K562 (cell line): ENCODE measurements at regions not wholly inside any gene's neighbourhood (a gene's known extent, or its start where the extent isn't known, plus 50 kb on each side); places are given as distances from the start of the nearest gene placed in this dataset.

Experiments used
- ARHGAP35 ChIP-seq: fragments of 450-650 bp; IDR thresholded peaks from 2 replicates; pipeline ENCODE4 v1.6.1; 2018; ENCODE audit not compliant: partially characterized antibody
- DPF2 ChIP-seq: fragments of 450-650 bp; IDR thresholded peaks from 2 replicates; pipeline ENCODE4 v1.6.1; 2016
- ESRRA ChIP-seq: fragments of 450-650 bp; IDR thresholded peaks from 2 replicates; pipeline ENCODE4 v1.6.1; 2014; ENCODE audit warnings: low read depth, mild to moderate bottlenecking, moderate library complexity, borderline replicate concordance
- ETV6 ChIP-seq, 3 experiments: fragments of 150-350 bp in 1 of 3; sonication (generic) in 1 of 3; formaldehyde crosslinking in 1 of 3; IDR thresholded peaks; 2 replicates each; pipeline versions ENCODE4 v1.6.1 to v1.8.0; 2014 to 2022; ENCODE audit warnings: borderline replicate concordance in 2 of 3, low read depth in 2 of 3, antibody characterized with exemption in 1 of 3, low read length in 1 of 3, mild to moderate bottlenecking in 1 of 3, missing genetic modification reagents in 1 of 3
- FIP1L1 ChIP-seq: fragments of 200-400 bp; formaldehyde crosslinking; IDR thresholded peaks from 2 replicates; pipeline ENCODE4 v1.6.1; 2018; ENCODE audit warnings: mild to moderate bottlenecking, low read depth, low read length; ENCODE audit not compliant: poor library complexity, severe bottlenecking
- HDGF ChIP-seq: fragments of 450-650 bp; IDR thresholded peaks from 2 replicates; pipeline ENCODE4 v1.6.1; 2016
- JUN ChIP-seq, 2 experiments: sonication (generic) in 1 of 2; formaldehyde crosslinking in 1 of 2; IDR thresholded peaks; 2 replicates each; pipeline versions ENCODE4 v1.6.1 to v1.8.0; 2012 to 2022; ENCODE audit warnings: borderline replicate concordance in 2 of 2, mild to moderate bottlenecking in 2 of 2, improper control_type of control experiment in 1 of 2, low read depth in 1 of 2, low read length in 1 of 2, missing genetic modification reagents in 1 of 2
- TBP ChIP-seq: optimal IDR thresholded peaks from 2 replicates; pipeline ENCODE3; 2011; ENCODE audit warnings: low read depth, low read length, improper control_type of control experiment
- TF ChIP-seq, protein P1 (sequence below), 2 experiments: fragments of 450-650 bp in 1 of 2; sonication (generic) in 1 of 2; formaldehyde crosslinking in 1 of 2; IDR thresholded peaks in 1 of 2; conservative IDR thresholded peaks in 1 of 2; 2 replicates each; pipeline versions ENCODE4 v1.6.1 to v1.8.1; 2016 to 2023; ENCODE audit warnings: mild to moderate bottlenecking in 2 of 2, moderate library complexity in 2 of 2, inconsistent platforms in 1 of 2, missing genetic modification reagents in 1 of 2
- TF ChIP-seq, protein P2 (sequence below): fragments of 450-650 bp; IDR thresholded peaks from 2 replicates; pipeline ENCODE4 v1.6.1; 2018; ENCODE audit not compliant: partially characterized antibody
- TF ChIP-seq, protein P3 (sequence below): fragments of 250-450 bp; sonication (Bioruptor Pico); IDR thresholded peaks from 2 replicates; pipeline ENCODE4 v1.4.0; 2020; ENCODE audit warnings: mild to moderate bottlenecking, moderate library complexity
- TF ChIP-seq, protein P4 (sequence below), 2 experiments: fragments of 450-650 bp in 1 of 2; IDR thresholded peaks; 2 replicates each; pipeline ENCODE4 v1.6.1; 2011 to 2017; ENCODE audit warnings: low read depth in 2 of 2, antibody characterized with exemption in 1 of 2, borderline replicate concordance in 1 of 2, low read length in 1 of 2, mild to moderate bottlenecking in 1 of 2, mixed read lengths in 1 of 2; ENCODE audit not compliant: control insufficient read depth in 1 of 2
- TF ChIP-seq, protein P5 (sequence below): fragments of 250-450 bp; sonication (Bioruptor Pico); IDR thresholded peaks from 2 replicates; pipeline ENCODE4 v1.5.0; 2020; ENCODE audit warnings: mild to moderate bottlenecking

DNA sequence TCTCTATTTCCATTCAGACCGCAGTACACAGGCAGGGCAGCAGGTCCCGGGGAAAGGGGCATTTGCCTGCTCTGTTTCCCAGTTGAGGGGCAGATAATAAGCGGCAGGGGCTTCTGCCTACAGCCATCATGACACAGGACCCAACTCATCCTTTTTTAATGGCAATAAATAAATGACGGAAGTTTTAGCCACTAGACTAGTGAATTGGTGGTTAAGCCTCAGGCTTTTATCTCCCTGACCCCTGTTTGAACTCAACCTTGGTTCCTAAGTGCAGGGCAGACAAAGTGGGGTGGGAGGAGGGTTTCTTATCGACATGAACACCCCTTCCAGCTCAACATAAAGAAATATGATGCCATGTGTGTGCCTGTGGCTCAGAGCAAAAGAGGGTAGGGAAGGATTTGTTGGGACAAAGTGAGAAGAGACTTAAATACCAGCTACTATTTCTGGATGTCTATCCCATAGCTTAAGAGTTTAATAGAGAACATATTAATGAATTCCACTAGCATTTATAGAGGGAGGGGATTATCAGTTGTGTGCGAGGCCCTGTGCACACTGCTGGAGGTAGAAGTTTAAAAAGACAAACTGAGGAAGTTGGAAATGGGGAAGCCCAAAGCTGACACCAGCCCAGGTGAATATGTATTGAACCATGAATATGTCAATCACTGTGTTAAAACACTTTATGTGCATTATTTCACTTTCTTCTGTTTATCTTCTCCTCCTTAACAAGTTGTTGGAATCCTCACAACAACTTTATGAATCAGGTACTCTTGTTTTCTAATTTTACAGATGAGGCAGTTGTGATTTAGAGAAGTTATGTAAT lies 939.4 kb downstream of the MCTP2 start (continued):
- TF ChIP-seq, protein P1, sequence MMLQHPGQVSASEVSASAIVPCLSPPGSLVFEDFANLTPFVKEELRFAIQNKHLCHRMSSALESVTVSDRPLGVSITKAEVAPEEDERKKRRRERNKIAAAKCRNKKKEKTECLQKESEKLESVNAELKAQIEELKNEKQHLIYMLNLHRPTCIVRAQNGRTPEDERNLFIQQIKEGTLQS (IDR thresholded peaks at IDR 0.05) = no peak; the same call in 1 of the 2 replicates
- TF ChIP-seq, protein P1 (CRISPR knock-in tag; conservative IDR thresholded peaks at IDR 0.05) = no peak
- TF ChIP-seq ESRRA (peak; percentile 67; the same call in 1 of the 2 replicates), TBP (no peak), ETV6 (IDR thresholded peaks at IDR 0.05; ENCODE audit: borderline replicate concordance in 1 of 2, low read depth in 2 of 2, low read length in 1 of 2) (peak in 1 of 2 experiments; percentile 56; a peak in 3 of 4 replicates), ETV6 (CRISPR knock-in tag; IDR thresholded peaks at IDR 0.05; ENCODE audit: borderline replicate concordance) (no peak), FIP1L1 (no peak), DPF2 (peak; percentile 95), JUN (IDR thresholded peaks at IDR 0.05; ENCODE audit: borderline replicate concordance, low read depth, low read length) (no peak), JUN (CRISPR knock-in tag; IDR thresholded peaks at IDR 0.05; ENCODE audit: borderline replicate concordance) (no peak), HDGF (no peak), ARHGAP35 (no peak)
- TF ChIP-seq, protein P2, sequence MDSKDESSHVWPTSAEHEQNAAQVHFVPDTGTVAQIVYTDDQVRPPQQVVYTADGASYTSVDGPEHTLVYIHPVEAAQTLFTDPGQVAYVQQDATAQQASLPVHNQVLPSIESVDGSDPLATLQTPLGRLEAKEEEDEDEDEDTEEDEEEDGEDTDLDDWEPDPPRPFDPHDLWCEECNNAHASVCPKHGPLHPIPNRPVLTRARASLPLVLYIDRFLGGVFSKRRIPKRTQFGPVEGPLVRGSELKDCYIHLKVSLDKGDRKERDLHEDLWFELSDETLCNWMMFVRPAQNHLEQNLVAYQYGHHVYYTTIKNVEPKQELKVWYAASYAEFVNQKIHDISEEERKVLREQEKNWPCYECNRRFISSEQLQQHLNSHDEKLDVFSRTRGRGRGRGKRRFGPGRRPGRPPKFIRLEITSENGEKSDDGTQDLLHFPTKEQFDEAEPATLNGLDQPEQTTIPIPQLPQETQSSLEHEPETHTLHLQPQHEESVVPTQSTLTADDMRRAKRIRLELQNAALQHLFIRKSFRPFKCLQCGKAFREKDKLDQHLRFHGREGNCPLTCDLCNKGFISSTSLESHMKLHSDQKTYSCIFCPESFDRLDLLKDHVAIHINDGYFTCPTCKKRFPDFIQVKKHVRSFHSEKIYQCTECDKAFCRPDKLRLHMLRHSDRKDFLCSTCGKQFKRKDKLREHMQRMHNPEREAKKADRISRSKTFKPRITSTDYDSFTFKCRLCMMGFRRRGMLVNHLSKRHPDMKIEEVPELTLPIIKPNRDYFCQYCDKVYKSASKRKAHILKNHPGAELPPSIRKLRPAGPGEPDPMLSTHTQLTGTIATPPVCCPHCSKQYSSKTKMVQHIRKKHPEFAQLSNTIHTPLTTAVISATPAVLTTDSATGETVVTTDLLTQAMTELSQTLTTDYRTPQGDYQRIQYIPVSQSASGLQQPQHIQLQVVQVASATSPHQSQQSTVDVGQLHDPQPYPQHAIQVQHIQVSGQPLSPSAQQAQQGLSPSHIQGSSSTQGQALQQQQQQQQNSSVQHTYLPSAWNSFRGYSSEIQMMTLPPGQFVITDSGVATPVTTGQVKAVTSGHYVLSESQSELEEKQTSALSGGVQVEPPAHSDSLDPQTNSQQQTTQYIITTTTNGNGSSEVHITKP = peak; percentile 46
- TF ChIP-seq, protein P3, sequence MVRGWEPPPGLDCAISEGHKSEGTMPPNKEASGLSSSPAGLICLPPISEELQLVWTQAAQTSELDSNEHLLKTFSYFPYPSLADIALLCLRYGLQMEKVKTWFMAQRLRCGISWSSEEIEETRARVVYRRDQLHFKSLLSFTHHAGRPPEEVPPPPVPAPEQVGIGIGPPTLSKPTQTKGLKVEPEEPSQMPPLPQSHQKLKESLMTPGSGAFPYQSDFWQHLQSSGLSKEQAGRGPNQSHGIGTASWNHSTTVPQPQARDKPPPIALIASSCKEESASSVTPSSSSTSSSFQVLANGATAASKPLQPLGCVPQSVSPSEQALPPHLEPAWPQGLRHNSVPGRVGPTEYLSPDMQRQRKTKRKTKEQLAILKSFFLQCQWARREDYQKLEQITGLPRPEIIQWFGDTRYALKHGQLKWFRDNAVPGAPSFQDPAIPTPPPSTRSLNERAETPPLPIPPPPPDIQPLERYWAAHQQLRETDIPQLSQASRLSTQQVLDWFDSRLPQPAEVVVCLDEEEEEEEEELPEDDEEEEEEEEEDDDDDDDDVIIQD (CRISPR knock-in tag) = no peak
- TF ChIP-seq, protein P4, sequence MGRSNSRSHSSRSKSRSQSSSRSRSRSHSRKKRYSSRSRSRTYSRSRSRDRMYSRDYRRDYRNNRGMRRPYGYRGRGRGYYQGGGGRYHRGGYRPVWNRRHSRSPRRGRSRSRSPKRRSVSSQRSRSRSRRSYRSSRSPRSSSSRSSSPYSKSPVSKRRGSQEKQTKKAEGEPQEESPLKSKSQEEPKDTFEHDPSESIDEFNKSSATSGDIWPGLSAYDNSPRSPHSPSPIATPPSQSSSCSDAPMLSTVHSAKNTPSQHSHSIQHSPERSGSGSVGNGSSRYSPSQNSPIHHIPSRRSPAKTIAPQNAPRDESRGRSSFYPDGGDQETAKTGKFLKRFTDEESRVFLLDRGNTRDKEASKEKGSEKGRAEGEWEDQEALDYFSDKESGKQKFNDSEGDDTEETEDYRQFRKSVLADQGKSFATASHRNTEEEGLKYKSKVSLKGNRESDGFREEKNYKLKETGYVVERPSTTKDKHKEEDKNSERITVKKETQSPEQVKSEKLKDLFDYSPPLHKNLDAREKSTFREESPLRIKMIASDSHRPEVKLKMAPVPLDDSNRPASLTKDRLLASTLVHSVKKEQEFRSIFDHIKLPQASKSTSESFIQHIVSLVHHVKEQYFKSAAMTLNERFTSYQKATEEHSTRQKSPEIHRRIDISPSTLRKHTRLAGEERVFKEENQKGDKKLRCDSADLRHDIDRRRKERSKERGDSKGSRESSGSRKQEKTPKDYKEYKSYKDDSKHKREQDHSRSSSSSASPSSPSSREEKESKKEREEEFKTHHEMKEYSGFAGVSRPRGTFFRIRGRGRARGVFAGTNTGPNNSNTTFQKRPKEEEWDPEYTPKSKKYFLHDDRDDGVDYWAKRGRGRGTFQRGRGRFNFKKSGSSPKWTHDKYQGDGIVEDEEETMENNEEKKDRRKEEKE (IDR thresholded peaks at IDR 0.05; ENCODE audit: borderline replicate concordance in 1 of 2, control insufficient read depth in 1 of 2, low read depth in 2 of 2, low read length in 1 of 2) = no peak
- TF ChIP-seq, protein P5, sequence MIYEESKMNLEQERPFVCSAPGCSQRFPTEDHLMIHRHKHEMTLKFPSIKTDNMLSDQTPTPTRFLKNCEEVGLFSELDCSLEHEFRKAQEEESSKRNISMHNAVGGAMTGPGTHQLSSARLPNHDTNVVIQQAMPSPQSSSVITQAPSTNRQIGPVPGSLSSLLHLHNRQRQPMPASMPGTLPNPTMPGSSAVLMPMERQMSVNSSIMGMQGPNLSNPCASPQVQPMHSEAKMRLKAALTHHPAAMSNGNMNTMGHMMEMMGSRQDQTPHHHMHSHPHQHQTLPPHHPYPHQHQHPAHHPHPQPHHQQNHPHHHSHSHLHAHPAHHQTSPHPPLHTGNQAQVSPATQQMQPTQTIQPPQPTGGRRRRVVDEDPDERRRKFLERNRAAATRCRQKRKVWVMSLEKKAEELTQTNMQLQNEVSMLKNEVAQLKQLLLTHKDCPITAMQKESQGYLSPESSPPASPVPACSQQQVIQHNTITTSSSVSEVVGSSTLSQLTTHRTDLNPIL (CRISPR knock-in tag) = no peak
